CD8-positive, alpha-beta memory T cell (primary cell): ENCODE measurements at regions not wholly inside any gene's neighbourhood (a gene's known extent, or its start where the extent isn't known, plus 50 kb on each side); places are given as distances from the start of the nearest gene placed in this dataset.

Experiments used
- CTCF ChIA-PET: fragments of 350-600 bp; sonication (Branson Sonifier 250); formaldehyde crosslinking; loops from one replicate; lab custom pipeline; 2021; ENCODE audit warnings: antibody characterized with exemption; lab: Charles Lee
- POLR2A ChIA-PET: fragments of 350-600 bp; sonication (Branson Sonifier 250); formaldehyde crosslinking; loops from one replicate; lab custom pipeline; 2021; ENCODE audit warnings: antibody characterized with exemption; lab: Charles Lee
- DNase-seq, 5 donors: peaks; one replicate each; pipeline versions ENCODE4 v3.0.0 to v3.0.0-alpha.2; 2020 to 2022; ENCODE audit warnings: mixed read lengths in 1 of 5
- H3K27ac ChIP-seq: one replicate; pipeline ENCODE4 v1.7.0; 2013; ENCODE audit warnings: low read depth, mild to moderate bottlenecking, low read length, moderate library complexity
- H3K27me3 ChIP-seq: 2 replicates; pipeline ENCODE4 v1.7.0; 2013; ENCODE audit warnings: low read length, mild to moderate bottlenecking; ENCODE audit not compliant: insufficient read depth, poor library complexity, severe bottlenecking
- H3K36me3 ChIP-seq: 2 replicates; pipeline ENCODE4 v1.7.0; 2013; ENCODE audit warnings: mild to moderate bottlenecking, low read length, moderate library complexity; ENCODE audit not compliant: insufficient read depth
- H3K4me1 ChIP-seq: 2 replicates; pipeline ENCODE4 v1.7.0; 2013; ENCODE audit warnings: mild to moderate bottlenecking, low read length, moderate library complexity; ENCODE audit not compliant: insufficient read depth
- H3K4me3 ChIP-seq: 2 replicates; pipeline ENCODE4 v1.7.0; 2013; ENCODE audit warnings: mild to moderate bottlenecking, low read length
- H3K9me3 ChIP-seq: 2 replicates; pipeline ENCODE4 v1.7.0; 2013; ENCODE audit warnings: mild to moderate bottlenecking, low read length
- H3K27ac Mint-ChIP-seq, 8 donors: one replicate each; pipeline ENCODE4 v1.8.0; 2020 to 2021; ENCODE audit warnings: mixed read lengths in 8 of 8, mild to moderate bottlenecking in 6 of 8, inconsistent platforms in 3 of 8, moderate library complexity in 3 of 8
- H3K27me3 Mint-ChIP-seq, 2 donors: one replicate each; pipeline ENCODE4 v1.8.0; 2020 to 2021; ENCODE audit warnings: mixed read lengths in 2 of 2, mild to moderate bottlenecking in 1 of 2, moderate library complexity in 1 of 2
- H3K36me3 Mint-ChIP-seq, 3 donors: one replicate each; pipeline ENCODE4 v1.8.0; 2020 to 2021; ENCODE audit warnings: mixed read lengths in 3 of 3, inconsistent platforms in 1 of 3, mild to moderate bottlenecking in 1 of 3
- H3K4me1 Mint-ChIP-seq, 3 donors: one replicate each; pipeline ENCODE4 v1.8.0; 2020 to 2021; ENCODE audit warnings: mixed read lengths in 3 of 3, inconsistent platforms in 1 of 3, mild to moderate bottlenecking in 1 of 3
- H3K4me3 Mint-ChIP-seq, 7 donors: one replicate each; pipeline ENCODE4 v1.8.0; 2020 to 2021; ENCODE audit warnings: mixed read lengths in 7 of 7, mild to moderate bottlenecking in 6 of 7, moderate library complexity in 4 of 7, inconsistent platforms in 2 of 7
- H3K9me3 Mint-ChIP-seq, 5 donors: one replicate each; pipeline ENCODE4 v1.8.0; 2020 to 2022; ENCODE audit warnings: mixed read lengths in 5 of 5, mild to moderate bottlenecking in 3 of 5, moderate library complexity in 2 of 5, inconsistent platforms in 1 of 5

- Histone ChIP-seq H3K27ac (no peak overlapping the region), H3K9me3 (no peaks in the 10 kb centered on the region), H3K4me1 (no peaks in the 10 kb centered on the region), H3K4me3 (no peak overlapping the region), H3K27me3 (no peaks in the 10 kb centered on the region), H3K36me3 (no peaks in the 10 kb centered on the region)
- Mint-ChIP-seq H3K4me1 (no peaks in the 10 kb centered on the region), H3K27ac (no peak overlapping the region), H3K36me3 (no peaks in the 10 kb centered on the region), H3K4me3 (no peak overlapping the region), H3K9me3 (peaks cover 2 to 13% (median 9%) of the 10 kb centered on the region in 5 donors), H3K27me3 (peaks cover 6 to 37% of the 10 kb centered on the region in 2 donors)
- DNase-seq, result no peak
- CTCF ChIA-PET, result no interaction called here
- POLR2A ChIA-PET, result no interaction called here
Measured at GRCh38 chr1:224864006-224864405, 65.5 kb upstream of the DNAH14 start.

- no peak overlapping the region for H3K4me3 ChIP-seq
- H3K36me3 ChIP-seq, result no peaks in the 10 kb centered on the region
- H3K27ac ChIP-seq, result no peak overlapping the region
- no peak overlapping the region for H3K4me3 Mint-ChIP-seq
- no peak for DNase-seq
- H3K4me1 Mint-ChIP-seq, result no peaks in the 10 kb centered on the region
- no peaks in the 10 kb centered on the region for H3K27me3 ChIP-seq
- no peaks in the 10 kb centered on the region for H3K9me3 ChIP-seq
- no peaks in the 10 kb centered on the region for H3K36me3 Mint-ChIP-seq
- peaks cover 8 to 34% of the 10 kb centered on the region in 2 donors for H3K27me3 Mint-ChIP-seq
- H3K27ac Mint-ChIP-seq, result no peak overlapping the region
- ChIA-PET CTCF (interaction anchor here (1.2 kb wide), 1 partner anchor 9 kb away, joined by 4 read pairs; no protein-coding TSS in a partner anchor), POLR2A (no interaction called here)
- H3K9me3 Mint-ChIP-seq, result peaks cover 2 to 13% (median 9%) of the 10 kb centered on the region in 5 donors
- no peaks in the 10 kb centered on the region for H3K4me1 ChIP-seq
Measured at GRCh38 chr1:224865510-224865909, 64.0 kb upstream of the DNAH14 start.

DNA sequence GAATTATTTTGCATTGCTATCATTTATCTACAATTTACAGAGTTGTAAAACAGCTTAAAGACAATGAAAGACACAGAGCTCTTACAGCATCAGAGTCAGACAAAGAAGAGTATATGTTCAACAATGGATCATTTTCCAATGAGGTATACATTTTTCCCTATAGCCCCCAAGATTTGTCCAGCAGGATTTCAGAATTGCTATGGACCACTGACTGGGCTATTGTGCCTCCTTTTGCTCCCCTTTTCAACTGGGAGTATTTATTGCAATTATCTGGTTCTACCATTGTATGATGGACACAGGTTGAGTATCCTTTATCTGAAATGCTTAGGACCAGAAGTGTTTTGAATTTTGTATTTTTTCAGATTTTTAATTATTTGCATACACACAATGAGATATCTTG is 62.5 kb upstream of the DNAH14 start:
- Mint-ChIP-seq H3K4me1 (no peaks in the 10 kb centered on the region), H3K27me3 (peaks cover 8 to 26% of the 10 kb centered on the region in 2 donors), H3K27ac (no peak overlapping the region), H3K36me3 (no peaks in the 10 kb centered on the region), H3K9me3 (peaks cover 2 to 13% (median 9%) of the 10 kb centered on the region in 5 donors), H3K4me3 (no peak overlapping the region)
- H3K36me3 ChIP-seq, result no peaks in the 10 kb centered on the region
- no peak overlapping the region for H3K4me3 ChIP-seq
- no peaks in the 10 kb centered on the region for H3K9me3 ChIP-seq
- ChIA-PET CTCF (no interaction called here), POLR2A (no interaction called here)
- H3K27ac ChIP-seq, result no peak overlapping the region
- no peaks in the 10 kb centered on the region for H3K27me3 ChIP-seq
- DNase-seq, result no peak
- no peaks in the 10 kb centered on the region for H3K4me1 ChIP-seq

GRCh38 chr1:224867715-224868114 is 61.8 kb upstream of the DNAH14 start:
- DNase-seq, result no peak
- ChIA-PET CTCF (no interaction called here), POLR2A (no interaction called here)
- H3K27me3 ChIP-seq, result no peaks in the 10 kb centered on the region
- no peak overlapping the region for H3K4me3 Mint-ChIP-seq
- H3K9me3 ChIP-seq, result no peaks in the 10 kb centered on the region
- no peaks in the 10 kb centered on the region for H3K4me1 Mint-ChIP-seq
- H3K27me3 Mint-ChIP-seq, result peaks cover 7 to 23% of the 10 kb centered on the region in 2 donors
- H3K36me3 ChIP-seq, result no peaks in the 10 kb centered on the region
- H3K9me3 Mint-ChIP-seq, result peaks cover 2 to 12% (median 9%) of the 10 kb centered on the region in 5 donors
- no peak overlapping the region for H3K27ac Mint-ChIP-seq
- no peak overlapping the region for H3K27ac ChIP-seq
- no peaks in the 10 kb centered on the region for H3K36me3 Mint-ChIP-seq
- no peaks in the 10 kb centered on the region for H3K4me1 ChIP-seq
- no peak overlapping the region for H3K4me3 ChIP-seq

- CTCF ChIA-PET, result no interaction called here
- H3K4me1 Mint-ChIP-seq, result no peaks in the 10 kb centered on the region
- no peak overlapping the region for H3K4me3 Mint-ChIP-seq
- no peak overlapping the region for H3K4me3 ChIP-seq
- no peaks in the 10 kb centered on the region for H3K9me3 ChIP-seq
- no peak for DNase-seq
- H3K9me3 Mint-ChIP-seq, result no peaks in the 10 kb centered on the region
- H3K36me3 ChIP-seq, result no peaks in the 10 kb centered on the region
- no peaks in the 10 kb centered on the region for H3K36me3 Mint-ChIP-seq
- no peaks in the 10 kb centered on the region for H3K27me3 ChIP-seq
- no peak overlapping the region for H3K27ac Mint-ChIP-seq
- no peak overlapping the region for H3K27ac ChIP-seq
- H3K4me1 ChIP-seq, result no peaks in the 10 kb centered on the region
- H3K27me3 Mint-ChIP-seq, result peaks cover 11 to 26% of the 10 kb centered on the region in 2 donors
- POLR2A ChIA-PET, result no interaction called here
Measured at GRCh38 chr1:224872832-224873433, 56.5 kb upstream of the DNAH14 start.

DNA sequence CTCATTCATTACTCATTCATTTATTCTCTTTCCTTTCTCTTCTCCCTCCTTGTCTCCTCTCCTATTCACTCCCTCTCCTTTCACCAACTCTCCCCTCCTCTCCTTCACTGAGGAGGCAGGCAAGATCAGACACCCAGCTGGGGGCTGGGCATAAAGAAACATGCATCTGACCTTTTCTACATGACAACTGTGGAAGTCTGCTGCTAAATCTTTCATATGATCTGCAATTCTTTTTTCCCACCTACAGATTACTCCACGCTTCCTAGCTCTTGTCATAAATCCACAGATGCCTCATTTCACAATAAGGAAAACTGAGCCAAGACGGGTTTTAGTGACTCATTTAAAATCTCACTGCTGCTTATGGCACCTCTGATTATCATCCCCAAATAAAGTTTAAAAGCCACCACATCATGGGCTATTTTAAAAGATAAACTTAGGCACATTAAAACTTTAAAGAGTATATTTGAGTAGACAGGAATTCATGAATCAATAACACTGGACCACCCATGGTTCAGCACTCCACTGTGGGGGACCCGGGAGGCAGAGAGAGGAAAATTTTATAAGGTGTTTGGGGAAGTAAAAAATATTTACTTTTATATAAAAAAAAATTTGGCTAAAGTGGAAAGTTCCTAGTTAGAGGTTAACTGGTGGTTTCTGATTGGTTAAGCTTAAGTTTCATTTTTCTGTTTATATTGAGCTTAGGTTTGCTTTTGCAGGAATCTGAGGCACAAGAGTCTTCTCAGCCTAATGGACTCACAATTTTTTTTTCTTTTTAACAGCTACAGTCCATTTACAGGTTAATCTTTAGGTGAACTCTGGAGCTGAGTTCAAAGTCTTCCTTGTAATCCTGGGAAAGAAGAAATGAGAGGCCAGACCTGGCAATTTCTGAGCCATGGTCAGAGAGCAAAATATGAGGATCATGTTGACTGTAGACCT is 55.8 kb upstream of the DNAH14 start:
- no peaks in the 10 kb centered on the region for H3K9me3 ChIP-seq

GRCh38 chr1:224874775-224875174 is 54.7 kb upstream of the DNAH14 start:
- Mint-ChIP-seq H3K4me1 (no peaks in the 10 kb centered on the region), H3K36me3 (no peaks in the 10 kb centered on the region), H3K4me3 (no peak overlapping the region), H3K27ac (no peak overlapping the region), H3K9me3 (no peaks in the 10 kb centered on the region), H3K27me3 (peaks cover 12 to 27% of the 10 kb centered on the region in 2 donors)
- Histone ChIP-seq H3K9me3 (no peaks in the 10 kb centered on the region), H3K27ac (no peak overlapping the region), H3K36me3 (no peaks in the 10 kb centered on the region), H3K4me3 (no peak overlapping the region), H3K27me3 (no peaks in the 10 kb centered on the region), H3K4me1 (no peaks in the 10 kb centered on the region)
- ChIA-PET CTCF (no interaction called here), POLR2A (no interaction called here)
- DNase-seq, result no peak

More for the DNA sequence above, 55.8 kb upstream of the DNAH14 start:
- Mint-ChIP-seq H3K27me3 (peaks cover 14 to 24% of the 10 kb centered on the region in 2 donors), H3K27ac (no peak overlapping the region), H3K36me3 (no peaks in the 10 kb centered on the region), H3K4me1 (no peaks in the 10 kb centered on the region), H3K9me3 (no peaks in the 10 kb centered on the region), H3K4me3 (no peak overlapping the region)
- Histone ChIP-seq H3K4me3 (no peak overlapping the region), H3K36me3 (no peaks in the 10 kb centered on the region), H3K27me3 (no peaks in the 10 kb centered on the region), H3K27ac (no peak overlapping the region), H3K4me1 (no peaks in the 10 kb centered on the region)
- no peak for DNase-seq
- ChIA-PET POLR2A (no interaction called here), CTCF (no interaction called here)

DNA sequence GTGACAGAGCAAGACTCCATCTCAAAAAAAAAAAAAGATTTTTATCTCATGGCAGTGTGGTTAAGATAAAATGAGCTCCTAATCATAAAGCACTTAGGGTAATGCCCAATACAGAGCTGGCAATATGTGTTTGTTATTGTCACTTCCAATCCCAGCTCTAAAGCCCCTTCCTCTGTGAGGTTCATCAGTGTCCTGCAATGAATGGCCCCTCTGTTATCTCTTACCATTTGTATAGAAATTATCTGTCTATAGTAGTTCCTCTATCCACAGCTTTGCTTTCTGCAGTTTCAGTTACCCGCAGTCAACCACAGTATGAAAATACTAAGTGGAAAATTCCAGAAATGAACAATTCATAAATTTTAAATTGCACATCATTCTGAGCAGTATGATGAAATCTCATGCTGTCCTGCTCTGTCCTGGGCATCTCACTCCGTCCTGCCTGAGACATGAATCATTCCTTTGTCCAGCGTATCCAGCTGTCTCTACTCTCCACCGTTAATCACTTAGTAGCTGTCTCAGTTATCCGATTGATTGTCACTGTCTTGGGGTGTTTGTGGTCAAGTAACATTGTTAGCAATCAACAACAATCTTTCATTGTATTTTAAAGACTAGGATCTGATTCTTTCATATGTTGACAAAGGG is 50.2 kb upstream of the DNAH14 start:
- H3K36me3 ChIP-seq, result no peaks in the 10 kb centered on the region
- no peaks in the 10 kb centered on the region for H3K4me1 Mint-ChIP-seq
- H3K9me3 Mint-ChIP-seq, result no peaks in the 10 kb centered on the region
- ChIA-PET POLR2A (no interaction called here), CTCF (no interaction called here)
- no peak overlapping the region for H3K27ac Mint-ChIP-seq
- H3K27ac ChIP-seq, result no peak overlapping the region
- no peak overlapping the region for H3K4me3 ChIP-seq
- H3K4me3 Mint-ChIP-seq, result no peak overlapping the region
- H3K9me3 ChIP-seq, result no peaks in the 10 kb centered on the region
- no peaks in the 10 kb centered on the region for H3K27me3 ChIP-seq
- DNase-seq, result no peak
- no peaks in the 10 kb centered on the region for H3K36me3 Mint-ChIP-seq
- no peaks in the 10 kb centered on the region for H3K4me1 ChIP-seq
- peaks cover 15 to 46% of the 10 kb centered on the region in 2 donors for H3K27me3 Mint-ChIP-seq
